Hepatocyte (in vitro differentiated cells): ENCODE measurements at regions not wholly inside any gene's neighbourhood (a gene's known extent, or its start where the extent isn't known, plus 50 kb on each side); places are given as distances from the start of the nearest gene placed in this dataset.
"Not testable (repeated sequence)": the region's sequence is repeated elsewhere in the genome, so short reads cannot be mapped to it uniquely, and the experiment has no call there.

Experiments used
- DNase-seq: peaks from one replicate; pipeline ENCODE4 v3.0.0-alpha.2; 2016; ENCODE audit warnings: low spot score
- H2AFZ ChIP-seq: fragments of 200-600 bp; sonication (generic); 2 replicates; pipeline ENCODE4 v1.6.0; 2016; ENCODE audit warnings: antibody characterized with exemption, mild to moderate bottlenecking
- H3K27ac ChIP-seq: fragments of 200-600 bp; sonication (generic); 2 replicates; pipeline ENCODE4 v1.5.1; 2016; ENCODE audit warnings: mild to moderate bottlenecking
- H3K27me3 ChIP-seq: fragments of 200-600 bp; sonication (generic); 2 replicates; pipeline ENCODE4 v1.6.1; 2016
- H3K36me3 ChIP-seq: fragments of 200-600 bp; sonication (generic); replicated peaks from 2 replicates; pipeline ENCODE4 v1.5.1; 2016; ENCODE audit warnings: low read depth; ENCODE audit not compliant: insufficient read depth
- H3K4me1 ChIP-seq: fragments of 200-600 bp; sonication (generic); 2 replicates; pipeline ENCODE4 v1.5.1; 2016; ENCODE audit warnings: mild to moderate bottlenecking, moderate library complexity; ENCODE audit not compliant: insufficient read depth
- H3K4me2 ChIP-seq: fragments of 200-600 bp; sonication (generic); 2 replicates; pipeline ENCODE4 v1.6.0; 2016
- H3K4me3 ChIP-seq: fragments of 200-600 bp; sonication (generic); 2 replicates; pipeline ENCODE4 v1.5.1; 2016; ENCODE audit warnings: mild to moderate bottlenecking
- H3K79me2 ChIP-seq: fragments of 200-600 bp; sonication (generic); 2 replicates; pipeline ENCODE4 v1.6.0; 2017; ENCODE audit warnings: mild to moderate bottlenecking
- H3K9me2 ChIP-seq: fragments of 200-600 bp; sonication (generic); replicated peaks from 2 replicates; pipeline ENCODE4 v1.6.0; 2017; ENCODE audit warnings: mild to moderate bottlenecking; ENCODE audit not compliant: insufficient read depth
- H3K9me3 ChIP-seq: fragments of 200-600 bp; sonication (generic); 2 replicates; pipeline ENCODE4 v1.5.1; 2016; ENCODE audit warnings: low read depth, mild to moderate bottlenecking
- H4K20me1 ChIP-seq: fragments of 200-600 bp; sonication (generic); 2 replicates; pipeline ENCODE4 v1.6.0; 2016; ENCODE audit warnings: mild to moderate bottlenecking; ENCODE audit not compliant: insufficient read depth, poor library complexity, severe bottlenecking
- CTCF ChIP-seq: fragments of 200-600 bp; sonication (generic); IDR thresholded peaks from 2 replicates; pipeline ENCODE4 v1.5.1; 2016; ENCODE audit warnings: antibody characterized with exemption, mild to moderate bottlenecking; ENCODE audit not compliant: poor library complexity
- EZH2 ChIP-seq: fragments of 200-600 bp; sonication (generic); IDR thresholded peaks from 2 replicates; pipeline ENCODE4 v1.6.1; 2016; ENCODE audit warnings: antibody characterized with exemption, mild to moderate bottlenecking, borderline replicate concordance
- EZH2phosphoT487 ChIP-seq: fragments of 200-600 bp; sonication (generic); IDR thresholded peaks from one replicate; pipeline ENCODE4 v1.6.1; 2018; ENCODE audit warnings: antibody characterized with exemption, mild to moderate bottlenecking, low read depth, moderate library complexity; ENCODE audit not compliant: unreplicated experiment, severe bottlenecking
- WGBS: methylation state at CpG from one replicate; pipeline ENCODE4 v1.1.6; 2016; ENCODE audit warnings: low lambda C conversion rate; ENCODE audit errors: missing lambda C conversion rate; 5-methylcytosine and 5-hydroxymethylcytosine counted together

DNA sequence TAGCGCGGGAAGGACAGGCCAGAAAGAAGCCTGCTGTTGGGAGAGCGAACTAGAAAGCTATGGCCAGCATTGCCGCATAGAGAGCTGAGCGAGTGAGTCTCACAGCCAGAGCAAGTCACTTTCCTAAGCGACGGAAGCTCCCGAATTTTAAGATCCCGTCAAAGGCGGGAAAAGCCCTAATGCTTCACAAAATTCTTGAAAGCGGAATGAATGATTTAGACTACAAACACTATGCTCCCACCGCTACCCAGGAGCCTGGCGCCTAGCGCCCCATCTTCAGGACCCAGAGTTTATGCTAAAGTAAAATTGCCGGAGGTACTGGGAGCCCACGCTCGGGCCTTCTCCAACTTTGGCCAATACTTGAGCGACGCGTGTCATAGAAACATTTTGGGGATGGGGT is 409.9 kb upstream of the ESRRG start:
- Histone ChIP-seq H2AFZ (no peak overlapping the region), H3K27ac (no peak overlapping the region), H3K27me3 (peaks cover 77% of the 10 kb centered on the region), H3K4me3 (no peak overlapping the region), H3K36me3 (no peaks in the 10 kb centered on the region), H3K79me2 (no peaks in the 10 kb centered on the region), H4K20me1 (no peaks in the 10 kb centered on the region), H3K4me2 (no peak overlapping the region), H3K4me1 (peaks cover 17% of the 10 kb centered on the region), H3K9me2 (no peaks in the 10 kb centered on the region), H3K9me3 (no peaks in the 10 kb centered on the region)
- 74% methylated on average over 20 of the region's 20 CpGs for WGBS
- no peak for TF ChIP-seq EZH2phosphoT487
- TF ChIP-seq CTCF, result no peak
- TF ChIP-seq EZH2, result no peak
- DNase-seq, result no peak

GRCh38 chr1:217123340-217123739 is 400.1 kb upstream of the ESRRG start:
- H3K9me3 ChIP-seq, H2AFZ ChIP-seq, H3K27ac ChIP-seq, H4K20me1 ChIP-seq, DNase-seq, H3K4me3 ChIP-seq, H3K4me1 ChIP-seq, H3K79me2 ChIP-seq, H3K4me2 ChIP-seq, H3K36me3 ChIP-seq, H3K9me2 ChIP-seq, H3K27me3 ChIP-seq: not testable (repeated sequence)
- WGBS, result 73% methylated on average over 1 of the region's 1 CpG

- Histone ChIP-seq H3K4me3 (no peak overlapping the region), H3K9me2 (no peaks in the 10 kb centered on the region), H3K4me2 (no peak overlapping the region), H3K27me3 (no peaks in the 10 kb centered on the region), H3K9me3 (no peaks in the 10 kb centered on the region), H3K27ac (no peak overlapping the region), H3K79me2 (no peaks in the 10 kb centered on the region), H3K36me3 (no peaks in the 10 kb centered on the region), H4K20me1 (no peaks in the 10 kb centered on the region), H3K4me1 (no peaks in the 10 kb centered on the region), H2AFZ (no peak overlapping the region)
- DNase-seq, result no peak
- TF ChIP-seq CTCF, result no peak
- no peak for TF ChIP-seq EZH2phosphoT487
- TF ChIP-seq EZH2, result no peak
These were observed 394.8 kb upstream of the ESRRG start for GRCh38 chr1:217117973-217118465.

DNA sequence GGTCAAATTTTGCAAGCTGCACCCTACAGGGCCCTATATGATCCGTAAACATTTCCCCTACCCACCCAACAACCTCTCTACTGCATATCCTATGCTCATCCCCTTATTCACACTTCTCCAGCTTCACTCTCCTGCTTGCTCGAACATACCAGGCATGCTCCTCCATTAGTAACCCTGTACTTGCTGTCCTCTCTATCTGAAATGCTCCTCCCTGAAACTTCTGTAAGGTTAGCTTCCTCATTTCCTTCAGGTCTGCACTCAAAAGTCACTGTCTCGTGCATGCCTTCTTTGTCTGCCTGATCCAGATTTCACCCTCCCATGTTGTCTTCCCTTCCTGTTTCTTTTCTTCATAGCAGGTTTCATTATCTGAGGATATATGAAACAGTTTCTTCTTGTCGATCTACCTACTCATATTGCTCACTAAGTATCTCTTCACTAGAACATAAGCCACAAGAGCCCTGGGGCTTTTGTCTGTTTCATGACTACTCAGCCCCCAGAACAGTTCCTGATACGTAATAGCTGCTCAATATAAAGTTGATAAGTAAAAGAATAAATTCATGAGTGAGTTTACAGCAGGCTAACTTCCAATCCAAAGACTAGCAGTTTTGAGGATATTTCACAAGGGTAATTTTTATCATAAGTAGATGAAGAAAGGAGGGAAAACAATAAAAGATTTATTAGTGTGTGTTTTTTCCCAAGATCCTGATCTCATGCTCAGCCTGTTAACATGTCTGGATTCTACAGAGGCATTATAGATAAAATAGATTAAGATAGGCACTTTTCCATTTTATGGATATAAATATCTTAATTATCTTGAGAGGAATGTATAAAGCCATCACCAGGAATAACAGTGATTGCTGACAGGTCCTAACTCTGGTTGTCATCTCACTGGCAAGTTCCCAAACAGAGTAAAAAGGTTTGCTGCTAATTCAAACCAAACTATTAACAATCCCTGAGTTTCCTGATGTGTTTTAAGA is 392.5 kb upstream of the ESRRG start:
- no peak for DNase-seq
- Histone ChIP-seq H3K27ac (no peak overlapping the region), H4K20me1 (no peaks in the 10 kb centered on the region), H3K4me1 (no peaks in the 10 kb centered on the region), H3K4me2 (no peak overlapping the region), H3K9me2 (no peaks in the 10 kb centered on the region), H3K9me3 (no peaks in the 10 kb centered on the region), H3K79me2 (no peaks in the 10 kb centered on the region), H3K4me3 (no peak overlapping the region), H3K27me3 (no peaks in the 10 kb centered on the region), H3K36me3 (no peaks in the 10 kb centered on the region), H2AFZ (no peak overlapping the region)
- no peak for TF ChIP-seq CTCF
- no peak for TF ChIP-seq EZH2phosphoT487
- TF ChIP-seq EZH2, result no peak
- 54% methylated on average over 5 of the region's 5 CpGs for WGBS
